ENCODE measurements at regions not wholly inside any gene's neighbourhood (a gene's known extent, or its start where the extent isn't known, plus 50 kb on each side); places are given as distances from the start of the nearest gene placed in this dataset.

GRCh38 chr10:130509881-130510689 lies 373.9 kb downstream of the GLRX3 start:
- no TSS peak for BruUV-seq (replicated peaks)

GRCh38 chr10:130510755-130511154 lies 374.6 kb downstream of the GLRX3 start:
- ChIA-PET CTCF (no interaction called here), POLR2A (ENCODE audit: low non-redundant PET) (no interaction called here)
- intact Hi-C loops (cut with micrococcal nuclease; ENCODE audit: unreplicated experiment), result no loop called here
- no peaks in the 10 kb centered on the region for H3K9me3 ChIP-seq (ENCODE audit: low read depth, low read length, poor library complexity, severe bottlenecking)
- H3K27me3 ChIP-seq (replicated peaks; ENCODE audit: insufficient read depth, low read depth, low read length, poor library complexity), result peaks cover 27% of the 10 kb centered on the region
- H3K4me1 ChIP-seq (ENCODE audit: insufficient read depth, low read length, poor library complexity, severe bottlenecking), result no peaks in the 10 kb centered on the region
- H3K36me3 ChIP-seq (ENCODE audit: insufficient read depth, low read length, poor library complexity, severe bottlenecking), result no peaks in the 10 kb centered on the region
- no peak overlapping the region for H3K27ac ChIP-seq (ENCODE audit: low read depth, low read length, poor library complexity, severe bottlenecking)
- no TSS peak for BruUV-seq (replicated peaks)
- no peak for DNase-seq (ENCODE audit: low spot score)
- TF ChIP-seq EZH2 (IDR thresholded peaks at IDR 0.05; ENCODE audit: borderline replicate concordance, low read depth, low read length, poor library complexity, severe bottlenecking), result no peak
- TF ChIP-seq, protein P1, sequence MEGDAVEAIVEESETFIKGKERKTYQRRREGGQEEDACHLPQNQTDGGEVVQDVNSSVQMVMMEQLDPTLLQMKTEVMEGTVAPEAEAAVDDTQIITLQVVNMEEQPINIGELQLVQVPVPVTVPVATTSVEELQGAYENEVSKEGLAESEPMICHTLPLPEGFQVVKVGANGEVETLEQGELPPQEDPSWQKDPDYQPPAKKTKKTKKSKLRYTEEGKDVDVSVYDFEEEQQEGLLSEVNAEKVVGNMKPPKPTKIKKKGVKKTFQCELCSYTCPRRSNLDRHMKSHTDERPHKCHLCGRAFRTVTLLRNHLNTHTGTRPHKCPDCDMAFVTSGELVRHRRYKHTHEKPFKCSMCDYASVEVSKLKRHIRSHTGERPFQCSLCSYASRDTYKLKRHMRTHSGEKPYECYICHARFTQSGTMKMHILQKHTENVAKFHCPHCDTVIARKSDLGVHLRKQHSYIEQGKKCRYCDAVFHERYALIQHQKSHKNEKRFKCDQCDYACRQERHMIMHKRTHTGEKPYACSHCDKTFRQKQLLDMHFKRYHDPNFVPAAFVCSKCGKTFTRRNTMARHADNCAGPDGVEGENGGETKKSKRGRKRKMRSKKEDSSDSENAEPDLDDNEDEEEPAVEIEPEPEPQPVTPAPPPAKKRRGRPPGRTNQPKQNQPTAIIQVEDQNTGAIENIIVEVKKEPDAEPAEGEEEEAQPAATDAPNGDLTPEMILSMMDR (conservative IDR thresholded peaks at IDR 0.05; ENCODE audit: low read depth, low read length), result no peak
- no peak overlapping the region for H3K4me3 ChIP-seq (ENCODE audit: low read depth, low read length, poor library complexity, severe bottlenecking)

More at GRCh38 chr10:130509881-130510689, 373.9 kb downstream of the GLRX3 start:
- ChIA-PET CTCF (no interaction called here), POLR2A (ENCODE audit: low non-redundant PET) (no interaction called here)
- intact Hi-C loops (cut with micrococcal nuclease; ENCODE audit: unreplicated experiment), result no loop called here
- H3K4me3 ChIP-seq (ENCODE audit: low read depth, low read length, poor library complexity, severe bottlenecking), result no peak overlapping the region
- no peak for TF ChIP-seq EZH2 (IDR thresholded peaks at IDR 0.05; ENCODE audit: borderline replicate concordance, low read depth, low read length, poor library complexity, severe bottlenecking)
- TF ChIP-seq, protein P1 (conservative IDR thresholded peaks at IDR 0.05; ENCODE audit: low read depth, low read length), result no peak
- H3K27me3 ChIP-seq (replicated peaks; ENCODE audit: insufficient read depth, low read depth, low read length, poor library complexity), result peaks cover 27% of the 10 kb centered on the region
- no peaks in the 10 kb centered on the region for H3K36me3 ChIP-seq (ENCODE audit: insufficient read depth, low read length, poor library complexity, severe bottlenecking)
- no peak for DNase-seq (ENCODE audit: low spot score)
- H3K9me3 ChIP-seq (ENCODE audit: low read depth, low read length, poor library complexity, severe bottlenecking), result no peaks in the 10 kb centered on the region
- H3K27ac ChIP-seq (ENCODE audit: low read depth, low read length, poor library complexity, severe bottlenecking), result no peak overlapping the region
- H3K4me1 ChIP-seq (ENCODE audit: insufficient read depth, low read length, poor library complexity, severe bottlenecking), result no peaks in the 10 kb centered on the region

- intact Hi-C loops (cut with micrococcal nuclease; ENCODE audit: unreplicated experiment), result no loop called here
- POLR2A ChIA-PET (ENCODE audit: low non-redundant PET), result no interaction called here
- BruUV-seq (replicated peaks), result no TSS peak
Observed at GRCh38 chr10:130511766-130512165, 375.6 kb downstream of the GLRX3 start.

More at GRCh38 chr10:130511766-130512165, 375.6 kb downstream of the GLRX3 start:
- DNase-seq (ENCODE audit: low spot score), result no peak
- Histone ChIP-seq H3K4me3 (ENCODE audit: low read depth, low read length, poor library complexity, severe bottlenecking) (no peak overlapping the region), H3K27me3 (replicated peaks; ENCODE audit: insufficient read depth, low read depth, low read length, poor library complexity) (peaks cover 20% of the 10 kb centered on the region), H3K27ac (ENCODE audit: low read depth, low read length, poor library complexity, severe bottlenecking) (no peak overlapping the region), H3K9me3 (ENCODE audit: low read depth, low read length, poor library complexity, severe bottlenecking) (no peaks in the 10 kb centered on the region), H3K36me3 (ENCODE audit: insufficient read depth, low read length, poor library complexity, severe bottlenecking) (no peaks in the 10 kb centered on the region), H3K4me1 (ENCODE audit: insufficient read depth, low read length, poor library complexity, severe bottlenecking) (no peaks in the 10 kb centered on the region)
- TF ChIP-seq EZH2 (IDR thresholded peaks at IDR 0.05; ENCODE audit: borderline replicate concordance, low read depth, low read length, poor library complexity, severe bottlenecking), result no peak
- TF ChIP-seq, protein P1 (conservative IDR thresholded peaks at IDR 0.05; ENCODE audit: low read depth, low read length), result no peak
- CTCF ChIA-PET, result no interaction called here

Measured in A673 (cell line).